Breast epithelium (tissue), 4 donors: ENCODE measurements at regions not wholly inside any gene's neighbourhood (a gene's known extent, or its start where the extent isn't known, plus 50 kb on each side); places are given as distances from the start of the nearest gene placed in this dataset.
A peak's percentile ranks its signal among the peaks of the same experiment; 100 is the strongest.
"Not testable (repeated sequence)": the region's sequence is repeated elsewhere in the genome, so short reads cannot be mapped to it uniquely, and the experiment has no call there.

ENCODE experiments used
- DNase-seq, 2 donors: peaks; one replicate each; pipeline ENCODE4 v3.0.0-alpha.2; 2019; ENCODE audit warnings: low spot score in 2 of 2
- H3K27ac ChIP-seq, 2 donors: fragments of 200-600 bp; sonication (generic) in 1 of 2; one replicate each; pipeline ENCODE4 v1.5.1; 2016 to 2019; ENCODE audit warnings: mild to moderate bottlenecking in 1 of 2
- H3K27me3 ChIP-seq, 2 donors: fragments of 200-600 bp; sonication (generic) in 1 of 2; one replicate each; pipeline versions ENCODE4 v1.5.1 to v1.6.0; 2017 to 2019; ENCODE audit warnings: control low read depth in 1 of 2, mild to moderate bottlenecking in 1 of 2
- H3K36me3 ChIP-seq: fragments of 200-600 bp; one replicate; pipeline ENCODE4 v1.5.1; 2019
- H3K4me1 ChIP-seq, 2 donors: fragments of 200-600 bp; sonication (generic); one replicate each; pipeline ENCODE4 v1.5.1; 2016 to 2019; ENCODE audit warnings: control low read depth in 1 of 2
- H3K4me3 ChIP-seq, 3 donors: fragments of 200-600 bp; sonication (generic); 1 replicate in 2 of 3; 2 replicates in 1 of 3; pipeline ENCODE4 v1.5.1; 2016 to 2019; ENCODE audit warnings: mild to moderate bottlenecking in 3 of 3, moderate library complexity in 2 of 3
- H3K9me3 ChIP-seq, 2 donors: fragments of 200-600 bp; sonication (generic) in 1 of 2; one replicate each; pipeline ENCODE4 v1.5.1; 2016 to 2019; ENCODE audit warnings: control low read depth in 1 of 2
- CTCF ChIP-seq, 3 donors: fragments of 450-650 bp; IDR thresholded peaks; one replicate each; pipeline ENCODE4 v1.5.1; 2016 to 2017; ENCODE audit warnings: antibody characterized with exemption in 3 of 3, mild to moderate bottlenecking in 3 of 3, moderate library complexity in 3 of 3
- POLR2A ChIP-seq: fragments of 450-650 bp; IDR thresholded peaks from one replicate; pipeline ENCODE4 v1.6.1; 2016; ENCODE audit warnings: antibody characterized with exemption, mild to moderate bottlenecking, moderate library complexity
- POLR2AphosphoS5 ChIP-seq, 3 donors: sonication (generic); formaldehyde crosslinking; IDR thresholded peaks; one replicate each; pipeline ENCODE4 v1.6.1; 2017; ENCODE audit warnings: antibody characterized with exemption in 3 of 3
- intact Hi-C: fragments of 100-400 bp; cut with DNase I; formaldehyde crosslinking; loops from one replicate; pipeline ENCODE4 v1.15.1; 2023; ENCODE audit warnings: low total_unique reads

GRCh38 chr2:23042216-23042906 is 342.6 kb upstream of the KLHL29 start:
- TF ChIP-seq POLR2AphosphoS5 (IDR thresholded peaks at IDR 0.05) (no peak), CTCF (IDR thresholded peaks at IDR 0.05) (no peak), POLR2A (no peak)
- Histone ChIP-seq H3K36me3 (no peaks in the 10 kb centered on the region), H3K9me3 (no peaks in the 10 kb centered on the region), H3K4me1 (no peaks in the 10 kb centered on the region), H3K27ac (peak overlapping the region in 1 of 2 donors; percentile 19), H3K4me3 (no peak overlapping the region), H3K27me3 (no peaks in the 10 kb centered on the region)
- no peak for DNase-seq
- intact Hi-C loops, result no loop called here

- no peaks in the 10 kb centered on the region for H3K27me3 ChIP-seq
- no peak overlapping the region for H3K4me3 ChIP-seq
- H3K9me3 ChIP-seq, result no peaks in the 10 kb centered on the region
- intact Hi-C loops, result no loop called here
- TF ChIP-seq POLR2A (no peak), POLR2AphosphoS5 (IDR thresholded peaks at IDR 0.05) (no peak), CTCF (IDR thresholded peaks at IDR 0.05) (no peak)
- H3K27ac ChIP-seq, result no peak overlapping the region
- H3K4me1 ChIP-seq, result no peaks in the 10 kb centered on the region
- no peak for DNase-seq
- H3K36me3 ChIP-seq, result no peaks in the 10 kb centered on the region
These were observed 334.6 kb upstream of the KLHL29 start for GRCh38 chr2:23050388-23050787.

GRCh38 chr2:23053601-23054000 is 331.4 kb upstream of the KLHL29 start:
- Histone ChIP-seq H3K27me3 (no peaks in the 10 kb centered on the region), H3K9me3 (no peaks in the 10 kb centered on the region), H3K36me3 (no peaks in the 10 kb centered on the region), H3K4me1 (no peaks in the 10 kb centered on the region), H3K27ac (no peak overlapping the region), H3K4me3 (no peak overlapping the region)
- TF ChIP-seq CTCF (IDR thresholded peaks at IDR 0.05), result no peak
- TF ChIP-seq POLR2AphosphoS5 (IDR thresholded peaks at IDR 0.05), result no peak
- no peak for TF ChIP-seq POLR2A
- intact Hi-C loops, result no loop called here
- DNase-seq, result no peak

GRCh38 chr2:23055251-23055650 is 329.7 kb upstream of the KLHL29 start:
- DNase-seq, result no peak
- H3K36me3 ChIP-seq, result no peaks in the 10 kb centered on the region
- H3K27ac ChIP-seq, result no peak overlapping the region
- H3K27me3 ChIP-seq, result no peaks in the 10 kb centered on the region
- H3K9me3 ChIP-seq, result no peaks in the 10 kb centered on the region
- TF ChIP-seq POLR2AphosphoS5 (IDR thresholded peaks at IDR 0.05), result no peak
- TF ChIP-seq POLR2A, result no peak
- TF ChIP-seq CTCF (IDR thresholded peaks at IDR 0.05), result no peak
- no peak overlapping the region for H3K4me3 ChIP-seq
- intact Hi-C loops, result loop anchor here (5.0 kb wide), 1 partner anchor 1027 kb away; the partner anchor contains the start of gene TP53I3
- H3K4me1 ChIP-seq, result no peaks in the 10 kb centered on the region

- intact Hi-C loops, result loop anchor here (5.0 kb wide), 1 partner anchor 1025 kb away; the partner anchor contains the start of gene TP53I3
- H3K4me3 ChIP-seq, result not testable (repeated sequence)
These were observed 328.1 kb upstream of the KLHL29 start for GRCh38 chr2:23056846-23057245.

More at GRCh38 chr2:23056846-23057245, 328.1 kb upstream of the KLHL29 start:
- H3K9me3 ChIP-seq, H3K27ac ChIP-seq, H3K4me1 ChIP-seq, H3K27me3 ChIP-seq, DNase-seq, H3K36me3 ChIP-seq: not testable (repeated sequence)
